HG03280 (cell line): ENCODE measurements at regions not wholly inside any gene's neighbourhood (a gene's known extent, or its start where the extent isn't known, plus 50 kb on each side); places are given as distances from the start of the nearest gene placed in this dataset.

ENCODE experiments used
- ATAC-seq: cut with Tn5 transposase; IDR thresholded peaks from one replicate; pipeline ENCODE4 v1.9.1; 2021; ENCODE audit warnings: mild to moderate bottlenecking, moderate library complexity; ENCODE audit not compliant: unreplicated experiment

GRCh38 chr2:146669735-146670134, 1175.1 kb upstream of the ACVR2A start:
- ATAC-seq = no peak

GRCh38 chr2:146666340-146666739, 1178.5 kb upstream of the ACVR2A start:
- no peak for ATAC-seq

GRCh38 chr2:146665800-146666199, 1179.0 kb upstream of the ACVR2A start:
- ATAC-seq = no peak

GRCh38 chr2:146661473-146662096, 1183.2 kb upstream of the ACVR2A start:
- ATAC-seq = no peak

GRCh38 chr2:146659976-146660375, 1184.9 kb upstream of the ACVR2A start:
- no peak for ATAC-seq

GRCh38 chr2:146652311-146652710, 1192.5 kb upstream of the ACVR2A start:
- no peak for ATAC-seq

GRCh38 chr2:146651361-146651760, 1193.5 kb upstream of the ACVR2A start:
- ATAC-seq = no peak

- ATAC-seq = no peak
Measured at GRCh38 chr2:146642066-146642465, 1202.8 kb upstream of the ACVR2A start.

GRCh38 chr2:146634230-146635097, 1210.4 kb upstream of the ACVR2A start:
- ATAC-seq = no peak

GRCh38 chr2:146633159-146633558, 1211.7 kb upstream of the ACVR2A start:
- ATAC-seq = no peak

GRCh38 chr2:146632707-146633106, 1212.1 kb upstream of the ACVR2A start:
- no peak for ATAC-seq

GRCh38 chr2:146624430-146625160, 1220.2 kb upstream of the ACVR2A start:
- no peak for ATAC-seq

GRCh38 chr2:146623771-146624170, 1221.1 kb upstream of the ACVR2A start:
- no peak for ATAC-seq

- ATAC-seq = no peak
Measured at GRCh38 chr2:146621656-146622055, 1223.2 kb upstream of the ACVR2A start.

- ATAC-seq = no peak
Measured at GRCh38 chr2:146615778-146616177, 1229.1 kb upstream of the ACVR2A start.

- no peak for ATAC-seq
Measured at GRCh38 chr2:146608490-146608889, 1236.3 kb upstream of the ACVR2A start.

- no peak for ATAC-seq
Measured at GRCh38 chr2:146604521-146604920, 1240.3 kb upstream of the ACVR2A start.

GRCh38 chr2:146602856-146603255, 1242.0 kb upstream of the ACVR2A start:
- ATAC-seq = no peak

GRCh38 chr2:146602383-146602782, 1242.4 kb upstream of the ACVR2A start:
- ATAC-seq = no peak

GRCh38 chr2:146598791-146599190, 1246.0 kb upstream of the ACVR2A start:
- ATAC-seq = no peak

GRCh38 chr2:146597291-146597690, 1247.5 kb upstream of the ACVR2A start:
- no peak for ATAC-seq

GRCh38 chr2:146591908-146592307, 1252.9 kb upstream of the ACVR2A start:
- no peak for ATAC-seq
